ENCODE measurements at regions not wholly inside any gene's neighbourhood (a gene's known extent, or its start where the extent isn't known, plus 50 kb on each side); places are given as distances from the start of the nearest gene placed in this dataset.
"Not testable (repeated sequence)": the region's sequence is repeated elsewhere in the genome, so short reads cannot be mapped to it uniquely, and the experiment has no call there.

GRCh38 chr2:22167256-22167655 lies 1043.5 kb downstream of the TDRD15 start:
- TF ChIP-seq, protein P1, sequence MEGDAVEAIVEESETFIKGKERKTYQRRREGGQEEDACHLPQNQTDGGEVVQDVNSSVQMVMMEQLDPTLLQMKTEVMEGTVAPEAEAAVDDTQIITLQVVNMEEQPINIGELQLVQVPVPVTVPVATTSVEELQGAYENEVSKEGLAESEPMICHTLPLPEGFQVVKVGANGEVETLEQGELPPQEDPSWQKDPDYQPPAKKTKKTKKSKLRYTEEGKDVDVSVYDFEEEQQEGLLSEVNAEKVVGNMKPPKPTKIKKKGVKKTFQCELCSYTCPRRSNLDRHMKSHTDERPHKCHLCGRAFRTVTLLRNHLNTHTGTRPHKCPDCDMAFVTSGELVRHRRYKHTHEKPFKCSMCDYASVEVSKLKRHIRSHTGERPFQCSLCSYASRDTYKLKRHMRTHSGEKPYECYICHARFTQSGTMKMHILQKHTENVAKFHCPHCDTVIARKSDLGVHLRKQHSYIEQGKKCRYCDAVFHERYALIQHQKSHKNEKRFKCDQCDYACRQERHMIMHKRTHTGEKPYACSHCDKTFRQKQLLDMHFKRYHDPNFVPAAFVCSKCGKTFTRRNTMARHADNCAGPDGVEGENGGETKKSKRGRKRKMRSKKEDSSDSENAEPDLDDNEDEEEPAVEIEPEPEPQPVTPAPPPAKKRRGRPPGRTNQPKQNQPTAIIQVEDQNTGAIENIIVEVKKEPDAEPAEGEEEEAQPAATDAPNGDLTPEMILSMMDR (IDR thresholded peaks at IDR 0.05; ENCODE audit: low read depth, low read length, missing control alignments) = no peak
- no peak overlapping the region for H3K4me3 ChIP-seq (replicated peaks; ENCODE audit: low read depth, low read length)
- no peak for DNase-seq (ENCODE audit: extremely low read depth, low read depth)

DNA sequence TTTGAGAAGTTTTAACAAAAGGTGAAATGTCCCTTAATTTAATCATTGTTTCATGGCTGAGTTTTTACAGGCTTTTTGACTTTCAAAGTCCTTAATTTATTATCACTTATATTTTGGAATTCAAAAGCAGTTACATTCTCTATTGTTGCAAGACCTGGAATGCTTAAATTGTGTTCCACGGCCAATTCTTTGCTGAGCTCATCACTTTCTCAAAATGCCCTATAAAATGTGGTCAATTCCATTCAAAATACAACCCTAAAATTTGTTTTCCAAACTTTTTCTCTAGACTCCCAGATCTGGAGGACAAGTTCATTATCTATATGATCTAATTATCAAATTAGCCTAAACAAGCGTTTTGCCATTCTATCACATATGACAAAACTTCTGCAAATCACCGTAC lies 1051.2 kb downstream of the TDRD15 start:
- TF ChIP-seq, protein P1 (IDR thresholded peaks at IDR 0.05; ENCODE audit: low read depth, low read length, missing control alignments) = no peak
- no peak overlapping the region for H3K4me3 ChIP-seq (replicated peaks; ENCODE audit: low read depth, low read length)
- no peak for DNase-seq (ENCODE audit: extremely low read depth, low read depth)

GRCh38 chr2:22185251-22185650 lies 1061.5 kb downstream of the TDRD15 start:
- no peak overlapping the region for H3K4me3 ChIP-seq (replicated peaks; ENCODE audit: low read depth, low read length)
- TF ChIP-seq, protein P1 (IDR thresholded peaks at IDR 0.05; ENCODE audit: low read depth, low read length, missing control alignments) = no peak
- no peak for DNase-seq (ENCODE audit: extremely low read depth, low read depth)

DNA sequence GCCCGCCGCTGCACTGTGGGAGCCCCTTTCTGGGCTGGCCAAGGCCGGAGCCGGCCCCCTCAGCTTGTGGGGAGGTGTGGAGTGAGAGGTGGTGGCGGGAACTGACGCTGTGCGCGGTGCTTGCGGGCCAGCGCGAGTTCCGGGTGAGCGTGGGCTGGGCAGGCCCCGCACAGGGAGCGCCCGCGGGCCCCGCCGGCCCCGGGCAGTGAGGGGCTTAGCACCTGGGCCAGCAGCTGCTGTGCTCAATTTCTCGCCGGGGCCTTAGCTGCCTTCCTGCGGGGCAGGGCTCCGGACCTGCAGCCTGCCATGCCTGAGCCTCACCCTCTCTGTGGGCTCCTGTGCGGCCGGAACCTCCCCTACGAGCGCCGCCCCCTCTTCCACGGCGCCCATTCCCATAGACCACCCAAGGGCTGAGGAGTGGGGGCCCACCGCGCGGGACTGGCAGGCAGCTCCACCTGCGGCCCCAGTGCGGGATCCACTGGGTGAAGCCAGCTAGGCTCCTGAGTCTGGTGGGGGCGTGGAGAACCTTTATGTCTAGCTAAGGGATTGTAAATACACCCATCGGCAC lies 1062.6 kb downstream of the TDRD15 start:
- DNase-seq (ENCODE audit: extremely low read depth, low read depth); H3K4me3 ChIP-seq (replicated peaks; ENCODE audit: low read depth, low read length): not testable (repeated sequence)

- no peak for DNase-seq (ENCODE audit: extremely low read depth, low read depth)
- TF ChIP-seq, protein P1 (IDR thresholded peaks at IDR 0.05; ENCODE audit: low read depth, low read length, missing control alignments) = no peak
- H3K4me3 ChIP-seq (replicated peaks; ENCODE audit: low read depth, low read length) = no peak overlapping the region
Observed at GRCh38 chr2:22189893-22190480, 1066.2 kb downstream of the TDRD15 start.

DNA sequence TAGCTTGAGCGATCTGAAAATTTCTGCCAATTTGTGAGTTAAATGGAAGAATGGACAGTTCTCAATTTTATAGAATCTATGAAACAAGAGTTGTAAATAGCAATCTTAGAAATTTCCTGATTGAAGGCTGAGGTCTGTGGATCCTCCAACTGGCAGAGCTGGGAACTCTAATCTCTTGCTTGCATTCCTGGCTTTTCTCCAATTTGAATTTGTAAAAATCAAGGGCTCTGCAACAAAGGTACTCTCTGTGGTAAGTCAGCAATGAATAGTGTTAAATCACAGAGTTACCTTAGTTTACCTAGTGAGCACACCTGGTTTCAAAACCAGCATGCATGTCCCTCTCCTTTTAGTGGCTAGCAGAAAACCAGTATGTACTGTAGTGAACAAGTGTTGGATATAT lies 1070.5 kb downstream of the TDRD15 start:
- H3K4me3 ChIP-seq (replicated peaks; ENCODE audit: low read depth, low read length) = no peak overlapping the region
- no peak for DNase-seq (ENCODE audit: extremely low read depth, low read depth)
- TF ChIP-seq, protein P1 (IDR thresholded peaks at IDR 0.05; ENCODE audit: low read depth, low read length, missing control alignments) = no peak

DNA sequence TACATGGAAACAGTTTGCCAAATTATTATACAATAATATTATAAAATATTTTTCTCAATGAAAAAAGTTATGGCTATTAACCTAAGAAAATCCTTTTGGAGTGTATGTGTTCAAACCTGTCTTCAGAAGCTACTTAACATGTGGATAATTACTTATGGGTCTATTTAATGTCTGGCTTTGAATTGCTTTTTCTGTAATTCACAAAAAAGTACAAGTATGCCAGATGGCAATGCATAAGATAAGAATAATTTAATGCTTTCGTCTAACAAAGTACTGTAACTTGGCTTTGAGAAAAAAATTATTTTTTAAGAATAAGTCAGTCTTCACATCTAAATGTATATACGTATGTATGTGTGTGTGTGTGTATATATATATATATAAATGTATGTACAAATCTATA lies 1073.0 kb downstream of the TDRD15 start:
- H3K4me3 ChIP-seq (replicated peaks; ENCODE audit: low read depth, low read length) = no peak overlapping the region
- no peak for DNase-seq (ENCODE audit: extremely low read depth, low read depth)
- TF ChIP-seq, protein P1 (IDR thresholded peaks at IDR 0.05; ENCODE audit: low read depth, low read length, missing control alignments) = no peak

Data from HFF-Myc (cell line).